HL-60 (cell line): ENCODE measurements at regions not wholly inside any gene's neighbourhood (a gene's known extent, or its start where the extent isn't known, plus 50 kb on each side); places are given as distances from the start of the nearest gene placed in this dataset.
"Not testable (repeated sequence)": the region's sequence is repeated elsewhere in the genome, so short reads cannot be mapped to it uniquely, and the experiment has no call there.

Source experiments
- DNase-seq, 2 experiments: peaks; one replicate each; pipeline ENCODE4 v3.0.0-alpha.2; 2010 to 2020; ENCODE audit warnings: low read depth in 1 of 2, low spot score in 1 of 2
- H3K27ac ChIP-seq: fragments of 250-450 bp; sonication (Bioruptor Pico); replicated peaks from 2 replicates; pipeline ENCODE4 v1.5.1; 2020; ENCODE audit warnings: mild to moderate bottlenecking, moderate library complexity
- H3K27me3 ChIP-seq: fragments of 250-450 bp; sonication (Bioruptor Pico); 2 replicates; pipeline ENCODE4 v1.5.1; 2021; ENCODE audit warnings: mild to moderate bottlenecking, moderate library complexity; ENCODE audit not compliant: insufficient read depth, poor library complexity, severe bottlenecking
- H3K4me3 ChIP-seq: replicated peaks from 2 replicates; pipeline ENCODE4 v1.5.1; 2011; ENCODE audit warnings: mild to moderate bottlenecking, control low read depth, low read length; ENCODE audit not compliant: insufficient read depth
- GABPA ChIP-seq: IDR thresholded peaks from 2 replicates; pipeline ENCODE4 v1.6.1; 2012; ENCODE audit warnings: low read depth
- POLR2AphosphoS5 ChIP-seq: IDR thresholded peaks from 2 replicates; pipeline ENCODE4 v1.6.1; 2012; ENCODE audit warnings: low read depth
- SPI1 ChIP-seq: IDR thresholded peaks from 2 replicates; pipeline ENCODE4 v1.6.1; 2012; ENCODE audit warnings: low read depth, mild to moderate bottlenecking, borderline replicate concordance
- TF ChIP-seq, protein P1 (sequence below): IDR thresholded peaks from one replicate; pipeline ENCODE4 v1.5.1; 2011; ENCODE audit warnings: low read length, control low read depth, inconsistent platforms; ENCODE audit not compliant: insufficient read depth
- TF ChIP-seq, protein P2 (sequence below): IDR thresholded peaks from 2 replicates; pipeline ENCODE4 v1.6.1; 2012; ENCODE audit warnings: low read depth; ENCODE audit not compliant: insufficient replicate concordance

DNA sequence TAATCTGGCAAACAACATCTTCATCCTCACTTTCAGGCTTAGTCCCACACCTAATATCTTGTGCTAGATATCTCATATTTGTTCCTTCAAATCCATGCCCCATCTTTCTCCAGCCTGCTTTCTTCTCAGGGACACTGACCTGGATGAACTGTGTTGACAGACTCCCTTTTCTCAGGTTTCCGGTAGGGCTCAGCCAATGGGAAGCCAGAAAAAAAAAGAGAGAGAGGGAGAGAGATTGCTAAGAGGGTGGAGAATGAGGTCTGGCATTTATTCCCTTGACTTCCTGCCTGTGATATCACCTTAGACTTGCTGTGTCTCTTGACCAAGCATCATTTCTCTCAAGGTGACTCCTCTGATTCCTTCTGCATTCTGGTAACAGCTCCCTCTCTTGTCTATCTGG, 145.6 kb upstream of the ABI3BP start:
- no peak overlapping the region for H3K27ac ChIP-seq
- H3K4me3 ChIP-seq: no peak overlapping the region
- TF ChIP-seq POLR2AphosphoS5 (no peak), SPI1 (no peak), GABPA (no peak)
- TF ChIP-seq, protein P1, sequence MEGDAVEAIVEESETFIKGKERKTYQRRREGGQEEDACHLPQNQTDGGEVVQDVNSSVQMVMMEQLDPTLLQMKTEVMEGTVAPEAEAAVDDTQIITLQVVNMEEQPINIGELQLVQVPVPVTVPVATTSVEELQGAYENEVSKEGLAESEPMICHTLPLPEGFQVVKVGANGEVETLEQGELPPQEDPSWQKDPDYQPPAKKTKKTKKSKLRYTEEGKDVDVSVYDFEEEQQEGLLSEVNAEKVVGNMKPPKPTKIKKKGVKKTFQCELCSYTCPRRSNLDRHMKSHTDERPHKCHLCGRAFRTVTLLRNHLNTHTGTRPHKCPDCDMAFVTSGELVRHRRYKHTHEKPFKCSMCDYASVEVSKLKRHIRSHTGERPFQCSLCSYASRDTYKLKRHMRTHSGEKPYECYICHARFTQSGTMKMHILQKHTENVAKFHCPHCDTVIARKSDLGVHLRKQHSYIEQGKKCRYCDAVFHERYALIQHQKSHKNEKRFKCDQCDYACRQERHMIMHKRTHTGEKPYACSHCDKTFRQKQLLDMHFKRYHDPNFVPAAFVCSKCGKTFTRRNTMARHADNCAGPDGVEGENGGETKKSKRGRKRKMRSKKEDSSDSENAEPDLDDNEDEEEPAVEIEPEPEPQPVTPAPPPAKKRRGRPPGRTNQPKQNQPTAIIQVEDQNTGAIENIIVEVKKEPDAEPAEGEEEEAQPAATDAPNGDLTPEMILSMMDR: no peak
- TF ChIP-seq, protein P2, sequence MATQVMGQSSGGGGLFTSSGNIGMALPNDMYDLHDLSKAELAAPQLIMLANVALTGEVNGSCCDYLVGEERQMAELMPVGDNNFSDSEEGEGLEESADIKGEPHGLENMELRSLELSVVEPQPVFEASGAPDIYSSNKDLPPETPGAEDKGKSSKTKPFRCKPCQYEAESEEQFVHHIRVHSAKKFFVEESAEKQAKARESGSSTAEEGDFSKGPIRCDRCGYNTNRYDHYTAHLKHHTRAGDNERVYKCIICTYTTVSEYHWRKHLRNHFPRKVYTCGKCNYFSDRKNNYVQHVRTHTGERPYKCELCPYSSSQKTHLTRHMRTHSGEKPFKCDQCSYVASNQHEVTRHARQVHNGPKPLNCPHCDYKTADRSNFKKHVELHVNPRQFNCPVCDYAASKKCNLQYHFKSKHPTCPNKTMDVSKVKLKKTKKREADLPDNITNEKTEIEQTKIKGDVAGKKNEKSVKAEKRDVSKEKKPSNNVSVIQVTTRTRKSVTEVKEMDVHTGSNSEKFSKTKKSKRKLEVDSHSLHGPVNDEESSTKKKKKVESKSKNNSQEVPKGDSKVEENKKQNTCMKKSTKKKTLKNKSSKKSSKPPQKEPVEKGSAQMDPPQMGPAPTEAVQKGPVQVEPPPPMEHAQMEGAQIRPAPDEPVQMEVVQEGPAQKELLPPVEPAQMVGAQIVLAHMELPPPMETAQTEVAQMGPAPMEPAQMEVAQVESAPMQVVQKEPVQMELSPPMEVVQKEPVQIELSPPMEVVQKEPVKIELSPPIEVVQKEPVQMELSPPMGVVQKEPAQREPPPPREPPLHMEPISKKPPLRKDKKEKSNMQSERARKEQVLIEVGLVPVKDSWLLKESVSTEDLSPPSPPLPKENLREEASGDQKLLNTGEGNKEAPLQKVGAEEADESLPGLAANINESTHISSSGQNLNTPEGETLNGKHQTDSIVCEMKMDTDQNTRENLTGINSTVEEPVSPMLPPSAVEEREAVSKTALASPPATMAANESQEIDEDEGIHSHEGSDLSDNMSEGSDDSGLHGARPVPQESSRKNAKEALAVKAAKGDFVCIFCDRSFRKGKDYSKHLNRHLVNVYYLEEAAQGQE: no peak
- no peaks in the 10 kb centered on the region for H3K27me3 ChIP-seq
- DNase-seq: no peak

DNA sequence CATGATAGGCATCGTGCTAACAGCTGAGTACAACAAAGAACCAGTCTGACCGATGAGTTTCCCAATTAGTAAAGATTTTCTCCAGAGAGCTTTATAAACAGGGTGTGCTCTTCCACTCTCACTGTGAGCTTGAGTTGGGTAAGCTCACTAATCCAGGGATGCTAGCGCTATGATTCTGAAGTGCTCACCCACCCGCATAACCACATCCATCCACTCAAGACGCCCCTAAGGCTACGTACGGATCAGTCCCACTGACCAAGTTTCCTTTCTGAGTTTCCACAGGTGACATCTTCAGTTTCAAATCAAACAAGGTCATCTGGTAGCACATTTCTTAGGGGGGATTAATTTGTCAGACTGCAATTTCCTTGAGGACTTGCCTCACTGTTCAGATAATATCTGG, 141.1 kb upstream of the ABI3BP start:
- no peak for DNase-seq
- TF ChIP-seq, protein P2: no peak
- TF ChIP-seq, protein P1: no peak
- TF ChIP-seq GABPA (no peak), POLR2AphosphoS5 (no peak), SPI1 (no peak)
- H3K4me3 ChIP-seq: no peak overlapping the region
- no peaks in the 10 kb centered on the region for H3K27me3 ChIP-seq
- H3K27ac ChIP-seq: no peak overlapping the region

DNA sequence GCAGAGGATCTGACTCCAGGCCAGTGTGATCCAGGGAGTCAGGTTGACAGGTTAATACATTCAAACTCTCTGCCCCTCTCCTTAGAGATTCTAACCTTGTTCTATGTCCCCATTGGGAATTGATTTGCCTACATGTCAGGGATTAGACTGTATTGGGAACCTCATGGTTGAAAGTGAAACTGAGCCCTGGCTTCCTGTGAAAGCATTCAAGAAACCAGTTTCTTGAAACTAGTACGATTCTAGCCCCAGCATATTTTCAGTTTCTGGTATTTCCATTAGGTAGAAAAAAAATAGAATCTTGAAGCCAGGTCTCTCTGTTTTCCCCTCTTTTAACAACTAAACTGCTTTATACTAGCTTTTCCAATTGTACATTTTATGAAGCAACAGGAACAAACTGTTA, 140.4 kb upstream of the ABI3BP start:
- Histone ChIP-seq H3K27me3 (no peaks in the 10 kb centered on the region), H3K27ac (no peak overlapping the region), H3K4me3 (no peak overlapping the region)
- DNase-seq: no peak
- TF ChIP-seq, protein P2: no peak
- no peak for TF ChIP-seq SPI1

DNA sequence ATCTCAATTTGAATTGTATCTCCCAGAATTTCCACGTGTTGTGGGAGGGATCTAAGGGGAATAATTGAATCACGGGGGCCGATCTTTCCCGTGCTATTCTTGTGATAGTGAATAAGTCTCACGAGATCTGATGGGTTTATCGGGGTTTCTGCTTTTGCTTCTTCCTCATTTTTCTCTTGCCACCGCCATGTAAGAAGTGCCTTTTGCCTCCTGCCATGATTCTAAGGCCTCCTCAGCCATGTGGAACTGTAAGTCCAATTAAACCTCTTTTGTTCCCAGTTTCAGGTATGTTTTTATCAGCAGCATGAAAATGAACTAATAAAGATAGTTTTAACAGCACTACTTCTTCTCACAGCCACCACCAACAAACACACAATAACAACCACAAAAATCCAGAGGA, 140.0 kb upstream of the ABI3BP start:
- H3K27me3 ChIP-seq, H3K4me3 ChIP-seq, H3K27ac ChIP-seq, DNase-seq: not testable (repeated sequence)
